ENCODE measurements at regions not wholly inside any gene's neighbourhood (a gene's known extent, or its start where the extent isn't known, plus 50 kb on each side); places are given as distances from the start of the nearest gene placed in this dataset.
"Not testable (repeated sequence)": the region's sequence is repeated elsewhere in the genome, so short reads cannot be mapped to it uniquely, and the experiment has no call there.

- no peak for DNase-seq
Observed at GRCh38 chr2:166727095-166727494, 161.2 kb upstream of the XIRP2 start.

GRCh38 chr2:166725927-166726924, 162.1 kb upstream of the XIRP2 start:
- no peak for DNase-seq

GRCh38 chr2:166716968-166717367, 171.3 kb upstream of the XIRP2 start:
- no peak for DNase-seq

GRCh38 chr2:166700079-166700478, 188.2 kb upstream of the XIRP2 start:
- no peak for DNase-seq

- DNase-seq = no peak
Observed at GRCh38 chr2:166695154-166695553, 193.1 kb upstream of the XIRP2 start.

GRCh38 chr2:166686057-166686456, 192.0 kb upstream of the SCN7A start:
- not testable (repeated sequence) for DNase-seq

- no peak for DNase-seq
Observed at GRCh38 chr2:166677996-166678395, 183.9 kb upstream of the SCN7A start.

GRCh38 chr2:166676716-166677115, 182.7 kb upstream of the SCN7A start:
- DNase-seq = no peak

GRCh38 chr2:166675553-166675952, 181.5 kb upstream of the SCN7A start:
- no peak for DNase-seq

GRCh38 chr2:166673986-166674385, 179.9 kb upstream of the SCN7A start:
- no peak for DNase-seq

GRCh38 chr2:166671801-166672200, 177.8 kb upstream of the SCN7A start:
- no peak for DNase-seq

GRCh38 chr2:166671235-166671634, 177.2 kb upstream of the SCN7A start:
- no peak for DNase-seq

GRCh38 chr2:166665991-166666940, 172.2 kb upstream of the SCN7A start:
- no peak for DNase-seq

GRCh38 chr2:166661824-166662223, 167.8 kb upstream of the SCN7A start:
- DNase-seq = no peak

GRCh38 chr2:166661391-166661790, 167.3 kb upstream of the SCN7A start:
- DNase-seq = no peak

- DNase-seq = no peak
Observed at GRCh38 chr2:166658901-166659300, 164.9 kb upstream of the SCN7A start.

- no peak for DNase-seq
Observed at GRCh38 chr2:166653185-166653813, 159.2 kb upstream of the SCN7A start.

GRCh38 chr2:166651991-166652390, 157.9 kb upstream of the SCN7A start:
- DNase-seq = no peak

GRCh38 chr2:166651080-166651675, 157.1 kb upstream of the SCN7A start:
- no peak for DNase-seq

GRCh38 chr2:166647935-166648334, 153.9 kb upstream of the SCN7A start:
- no peak for DNase-seq

GRCh38 chr2:166643980-166644379, 149.9 kb upstream of the SCN7A start:
- no peak for DNase-seq

- not testable (repeated sequence) for DNase-seq
Observed at GRCh38 chr2:166641516-166641915, 147.5 kb upstream of the SCN7A start.

GRCh38 chr2:166637051-166637450, 143.0 kb upstream of the SCN7A start:
- DNase-seq = no peak
